HG02678 (cell line): ENCODE measurements at regions not wholly inside any gene's neighbourhood (a gene's known extent, or its start where the extent isn't known, plus 50 kb on each side); places are given as distances from the start of the nearest gene placed in this dataset.

ENCODE experiments used
- ATAC-seq: cut with Tn5 transposase; IDR thresholded peaks from one replicate; pipeline ENCODE4 v1.9.1; 2021; ENCODE audit warnings: mild to moderate bottlenecking, moderate library complexity; ENCODE audit not compliant: unreplicated experiment

DNA sequence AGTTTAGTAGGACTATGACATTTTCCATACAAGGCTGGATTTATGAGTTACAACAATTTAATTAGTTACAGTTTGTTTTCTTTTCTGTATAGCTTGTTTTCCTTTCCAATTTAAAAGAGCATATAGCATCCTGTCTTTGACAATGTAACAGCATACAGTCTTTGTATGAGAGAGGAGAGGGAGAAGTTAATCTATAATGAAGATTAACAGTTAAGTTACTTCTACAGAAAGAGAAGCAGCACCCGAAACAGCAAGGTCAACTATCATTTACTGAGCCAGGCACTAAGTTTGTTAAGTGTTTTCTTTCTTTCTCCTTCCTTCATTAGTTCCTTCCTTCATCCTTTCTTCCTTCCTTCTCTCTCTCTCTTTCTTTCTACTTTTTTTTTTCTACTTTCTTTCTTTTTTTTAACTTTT is 52.3 kb upstream of the RAB4A start:
- no peak for ATAC-seq

DNA sequence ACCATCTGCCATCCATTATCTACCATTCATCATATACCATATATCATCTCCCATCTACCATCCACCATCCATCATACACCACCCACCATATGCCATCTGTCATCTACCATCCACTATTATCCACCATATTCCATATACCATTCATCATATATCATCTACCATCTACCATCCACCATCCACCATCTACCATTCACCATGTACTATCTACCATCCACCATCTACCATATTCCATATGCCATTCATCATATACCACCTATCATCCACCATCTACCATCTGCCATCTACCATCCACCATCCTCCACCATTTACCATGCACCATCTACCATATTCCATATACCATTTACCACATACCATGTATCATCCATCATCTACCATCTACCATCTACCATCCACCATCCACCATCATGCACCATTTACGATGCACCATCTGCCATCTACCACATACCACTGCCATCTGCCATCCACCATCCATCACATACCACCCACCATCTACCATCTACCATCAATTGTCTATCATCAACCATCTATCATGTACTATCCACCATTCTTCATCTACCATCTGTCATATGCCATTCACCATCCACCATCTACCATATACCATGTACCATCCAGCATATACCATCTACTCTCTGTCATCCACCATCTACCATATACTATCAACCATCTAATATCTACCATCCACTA is 50.6 kb upstream of the RAB4A start:
- ATAC-seq, result no peak

DNA sequence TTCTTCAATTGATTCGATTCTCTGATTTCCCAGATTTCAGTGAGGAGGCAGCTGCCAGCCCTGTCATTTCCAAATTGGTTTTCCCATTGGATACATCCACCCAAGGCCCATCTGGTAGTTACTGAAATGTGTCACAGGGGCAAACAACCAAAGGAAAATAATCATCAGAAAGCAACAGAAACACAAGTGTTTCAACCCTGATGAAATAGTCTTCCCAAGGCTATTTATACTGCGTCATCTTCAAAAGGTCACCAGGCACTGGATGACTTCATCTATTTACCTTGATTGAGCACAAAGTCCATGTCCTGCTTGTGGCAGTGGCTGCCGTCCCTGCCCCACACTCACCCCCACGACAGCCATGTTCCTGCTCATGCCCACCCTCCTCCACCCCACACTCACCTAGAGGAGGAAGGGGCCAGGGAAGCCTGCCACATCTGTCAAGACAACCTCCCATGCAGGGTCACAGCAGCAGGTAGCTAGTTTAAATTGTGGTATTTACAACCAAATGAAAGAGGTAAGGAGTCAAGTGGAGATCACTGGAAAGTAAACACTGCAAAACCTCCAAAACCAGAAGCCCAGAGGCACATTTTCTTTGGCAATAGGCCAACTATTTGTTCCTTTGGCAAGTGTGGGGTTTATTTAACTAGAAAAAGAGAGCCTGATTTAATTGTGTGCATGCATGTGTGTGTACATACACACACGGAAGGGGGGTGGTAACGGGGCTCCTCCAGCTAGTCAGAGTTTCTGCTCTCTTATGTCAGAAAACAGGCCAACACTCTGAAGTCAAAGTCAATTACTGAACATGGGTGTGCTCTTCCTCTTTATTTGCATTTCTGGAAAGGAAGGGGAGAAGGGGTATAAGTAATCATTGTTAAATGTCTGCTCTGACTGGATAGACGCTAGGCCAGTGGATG is 49.5 kb upstream of the RAB4A start:
- ATAC-seq, result no peak
